ENCODE measurements at regions not wholly inside any gene's neighbourhood (a gene's known extent, or its start where the extent isn't known, plus 50 kb on each side); places are given as distances from the start of the nearest gene placed in this dataset.
"Not testable (repeated sequence)": the region's sequence is repeated elsewhere in the genome, so short reads cannot be mapped to it uniquely, and the experiment has no call there.

- ChIA-PET POLR2A (ENCODE audit: low non-redundant PET) (no interaction called here), CTCF (no interaction called here)
- no TSS peak for BruUV-seq (replicated peaks)
- DNase-seq (ENCODE audit: low spot score) = no peak
- no peaks in the 10 kb centered on the region for H3K9me3 ChIP-seq (ENCODE audit: low read depth, low read length, poor library complexity, severe bottlenecking)
- TF ChIP-seq EZH2 (IDR thresholded peaks at IDR 0.05; ENCODE audit: borderline replicate concordance, low read depth, low read length, poor library complexity, severe bottlenecking) (no peak), CTCF (conservative IDR thresholded peaks at IDR 0.05; ENCODE audit: low read depth, low read length) (no peak)
- intact Hi-C loops (cut with micrococcal nuclease; ENCODE audit: unreplicated experiment) = no loop called here
- no peaks in the 10 kb centered on the region for H3K4me1 ChIP-seq (ENCODE audit: insufficient read depth, low read length, poor library complexity, severe bottlenecking)
- H3K27me3 ChIP-seq (replicated peaks; ENCODE audit: insufficient read depth, low read depth, low read length, poor library complexity) = no peaks in the 10 kb centered on the region
- H3K27ac ChIP-seq (ENCODE audit: low read depth, low read length, poor library complexity, severe bottlenecking) = no peak overlapping the region
- H3K4me3 ChIP-seq (ENCODE audit: low read depth, low read length, poor library complexity, severe bottlenecking) = no peak overlapping the region
- H3K36me3 ChIP-seq (ENCODE audit: insufficient read depth, low read length, poor library complexity, severe bottlenecking) = no peaks in the 10 kb centered on the region
These were observed 393.9 kb upstream of the RIOK2 start for GRCh38 chr5:97576956-97577355.

GRCh38 chr5:97579977-97580376 is 396.9 kb upstream of the RIOK2 start:
- CTCF ChIA-PET; H3K4me3 ChIP-seq (ENCODE audit: low read depth, low read length, poor library complexity, severe bottlenecking); DNase-seq (ENCODE audit: low spot score); intact Hi-C loops (cut with micrococcal nuclease; ENCODE audit: unreplicated experiment); BruUV-seq (replicated peaks); H3K27ac ChIP-seq (ENCODE audit: low read depth, low read length, poor library complexity, severe bottlenecking); H3K9me3 ChIP-seq (ENCODE audit: low read depth, low read length, poor library complexity, severe bottlenecking); POLR2A ChIA-PET (ENCODE audit: low non-redundant PET); H3K36me3 ChIP-seq (ENCODE audit: insufficient read depth, low read length, poor library complexity, severe bottlenecking); H3K4me1 ChIP-seq (ENCODE audit: insufficient read depth, low read length, poor library complexity, severe bottlenecking): not testable (repeated sequence)
- H3K27me3 ChIP-seq (replicated peaks; ENCODE audit: insufficient read depth, low read depth, low read length, poor library complexity) = peaks cover 13% of the 10 kb centered on the region

GRCh38 chr5:97580746-97581145 is 397.7 kb upstream of the RIOK2 start:
- POLR2A ChIA-PET (ENCODE audit: low non-redundant PET) = no interaction called here
- BruUV-seq (replicated peaks) = no TSS peak
- H3K27me3 ChIP-seq (replicated peaks; ENCODE audit: insufficient read depth, low read depth, low read length, poor library complexity) = peaks cover 13% of the 10 kb centered on the region
- intact Hi-C loops (cut with micrococcal nuclease; ENCODE audit: unreplicated experiment) = no loop called here
- no peaks in the 10 kb centered on the region for H3K9me3 ChIP-seq (ENCODE audit: low read depth, low read length, poor library complexity, severe bottlenecking)
- no peaks in the 10 kb centered on the region for H3K4me1 ChIP-seq (ENCODE audit: insufficient read depth, low read length, poor library complexity, severe bottlenecking)
- H3K36me3 ChIP-seq (ENCODE audit: insufficient read depth, low read length, poor library complexity, severe bottlenecking) = no peaks in the 10 kb centered on the region
- CTCF ChIA-PET = no interaction called here
- no peak for DNase-seq (ENCODE audit: low spot score)
- no peak overlapping the region for H3K27ac ChIP-seq (ENCODE audit: low read depth, low read length, poor library complexity, severe bottlenecking)
- TF ChIP-seq CTCF (conservative IDR thresholded peaks at IDR 0.05; ENCODE audit: low read depth, low read length) (no peak), EZH2 (IDR thresholded peaks at IDR 0.05; ENCODE audit: borderline replicate concordance, low read depth, low read length, poor library complexity, severe bottlenecking) (no peak)
- H3K4me3 ChIP-seq (ENCODE audit: low read depth, low read length, poor library complexity, severe bottlenecking) = no peak overlapping the region

- BruUV-seq (replicated peaks) = no TSS peak
- Histone ChIP-seq H3K27ac (ENCODE audit: low read depth, low read length, poor library complexity, severe bottlenecking) (no peak overlapping the region), H3K9me3 (ENCODE audit: low read depth, low read length, poor library complexity, severe bottlenecking) (no peaks in the 10 kb centered on the region), H3K36me3 (ENCODE audit: insufficient read depth, low read length, poor library complexity, severe bottlenecking) (no peaks in the 10 kb centered on the region), H3K4me1 (ENCODE audit: insufficient read depth, low read length, poor library complexity, severe bottlenecking) (no peaks in the 10 kb centered on the region), H3K4me3 (ENCODE audit: low read depth, low read length, poor library complexity, severe bottlenecking) (no peak overlapping the region), H3K27me3 (replicated peaks; ENCODE audit: insufficient read depth, low read depth, low read length, poor library complexity) (no peaks in the 10 kb centered on the region)
- ChIA-PET POLR2A (ENCODE audit: low non-redundant PET) (no interaction called here), CTCF (no interaction called here)
- no peak for TF ChIP-seq CTCF (conservative IDR thresholded peaks at IDR 0.05; ENCODE audit: low read depth, low read length)
- TF ChIP-seq EZH2 (IDR thresholded peaks at IDR 0.05; ENCODE audit: borderline replicate concordance, low read depth, low read length, poor library complexity, severe bottlenecking) = no peak
- intact Hi-C loops (cut with micrococcal nuclease; ENCODE audit: unreplicated experiment) = no loop called here
- DNase-seq (ENCODE audit: low spot score) = no peak
These were observed 408.7 kb upstream of the RIOK2 start for GRCh38 chr5:97591781-97592180.
